Stimulated activated CD4-positive, alpha-beta T cell treated with anti-CD3 and anti-CD28 coated beads, Interleukin-2, amount 100 ng/mL, for 24 hours (primary cell): ENCODE measurements at regions not wholly inside any gene's neighbourhood (a gene's known extent, or its start where the extent isn't known, plus 50 kb on each side); places are given as distances from the start of the nearest gene placed in this dataset.

Source experiments
- DNase-seq, 2 donors: peaks; one replicate each; pipeline ENCODE4 v3.0.0-alpha.2; 2020

DNA sequence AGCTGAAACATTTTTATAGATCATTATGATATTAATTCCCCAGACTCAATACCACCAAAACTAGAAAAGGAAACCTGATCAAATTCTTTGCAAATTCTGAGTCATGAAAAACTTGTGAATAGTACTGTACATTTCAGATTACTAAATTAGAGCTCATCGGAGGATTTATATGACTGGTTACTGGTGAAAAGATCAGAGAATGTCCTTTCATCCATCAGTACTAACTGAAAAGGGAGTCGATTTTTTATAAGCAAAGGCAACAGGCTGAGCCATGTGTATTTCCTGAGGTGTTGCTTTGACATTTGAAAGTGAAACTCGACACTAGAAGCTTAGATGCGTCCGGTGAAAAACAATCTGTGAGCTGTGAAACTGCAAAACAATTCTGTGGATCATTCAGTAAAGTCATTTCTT, 155.7 kb downstream of the TNFSF18 start:
- DNase-seq = no peak

DNA sequence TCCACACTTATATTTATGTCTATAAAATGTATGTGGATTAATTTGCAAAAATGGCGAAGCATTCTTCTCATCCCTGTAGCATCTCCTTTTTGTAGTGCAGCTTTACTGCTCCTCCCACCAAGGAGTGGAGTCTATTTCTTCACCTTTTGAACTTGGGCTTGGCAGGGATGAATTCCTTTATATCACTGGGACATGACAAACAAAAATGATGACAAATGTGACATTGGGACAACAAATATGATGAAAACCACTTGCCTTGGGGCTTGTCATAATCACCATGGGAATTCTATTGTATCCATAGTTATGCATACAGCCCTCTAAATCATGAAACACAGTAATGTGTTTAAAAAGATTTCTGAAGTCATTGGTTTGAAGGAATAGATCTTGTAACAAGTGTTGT, 155.0 kb downstream of the TNFSF18 start:
- no peak for DNase-seq

DNA sequence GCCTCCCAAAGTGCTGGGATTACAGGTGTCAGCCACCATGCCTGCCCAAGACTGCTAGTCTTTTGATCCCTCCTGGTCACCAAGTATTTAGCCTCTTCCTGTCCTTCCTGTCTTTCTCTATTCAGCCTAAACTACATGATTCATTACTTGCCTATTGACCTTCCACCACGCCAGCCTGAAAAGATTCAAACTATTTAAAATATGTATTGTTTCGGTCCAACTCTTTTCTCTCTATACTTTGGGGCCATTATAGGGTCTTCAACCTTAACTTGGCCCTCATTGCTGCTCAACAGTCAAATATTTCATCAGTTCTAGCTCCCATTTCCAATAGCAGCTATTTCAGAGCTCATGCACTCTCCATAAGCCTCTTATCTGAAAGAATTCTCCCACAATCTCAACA, 153.0 kb downstream of the TNFSF18 start:
- no peak for DNase-seq

DNA sequence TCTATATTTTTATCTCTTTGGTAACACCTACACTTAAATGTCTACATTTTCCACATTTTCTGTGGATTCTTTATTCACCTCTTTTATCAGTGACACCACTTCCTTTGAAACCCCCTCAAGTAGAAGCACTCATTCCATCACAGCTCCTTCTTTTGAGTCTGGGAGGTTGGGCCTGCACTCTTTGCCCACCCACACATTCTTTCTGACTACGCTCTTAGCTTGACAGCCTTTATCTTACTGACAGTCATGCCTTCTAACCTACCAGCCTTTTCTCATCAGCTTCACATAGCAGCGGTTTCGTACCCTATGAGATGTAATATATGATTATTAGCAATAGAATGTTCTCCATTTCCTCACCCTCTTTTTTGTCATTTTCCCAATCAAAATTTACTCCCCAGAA, 151.9 kb downstream of the TNFSF18 start:
- DNase-seq = no peak

DNA sequence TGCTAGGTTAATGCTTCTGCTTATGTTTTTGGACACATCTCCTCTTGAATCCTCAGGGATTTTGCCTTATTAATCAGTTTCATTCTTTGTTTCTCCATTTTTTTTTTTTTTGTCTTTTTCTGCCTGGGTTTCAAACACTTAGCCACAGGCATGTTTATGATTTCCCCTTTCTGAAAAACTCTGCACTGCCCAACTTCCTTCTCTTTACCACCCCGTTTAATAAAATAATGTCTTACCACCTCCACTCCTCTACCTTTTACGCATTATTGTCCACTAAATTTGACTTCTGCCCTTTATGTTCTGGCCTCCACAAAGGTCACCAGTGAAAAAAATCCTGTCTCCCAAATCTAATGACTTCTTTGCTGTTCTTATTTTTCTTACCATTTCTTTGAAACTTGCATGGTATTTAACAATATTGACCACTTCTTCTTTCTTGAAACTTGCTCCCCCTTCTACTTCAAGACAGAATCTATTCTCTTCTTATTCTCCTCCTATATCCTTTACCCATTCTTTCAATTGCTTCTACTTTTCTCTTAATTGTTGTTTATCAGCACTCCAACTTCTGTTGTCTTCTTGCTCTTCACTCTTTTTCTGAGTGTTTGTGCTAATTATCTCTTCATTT, 150.3 kb downstream of the TNFSF18 start:
- DNase-seq = no peak

DNA sequence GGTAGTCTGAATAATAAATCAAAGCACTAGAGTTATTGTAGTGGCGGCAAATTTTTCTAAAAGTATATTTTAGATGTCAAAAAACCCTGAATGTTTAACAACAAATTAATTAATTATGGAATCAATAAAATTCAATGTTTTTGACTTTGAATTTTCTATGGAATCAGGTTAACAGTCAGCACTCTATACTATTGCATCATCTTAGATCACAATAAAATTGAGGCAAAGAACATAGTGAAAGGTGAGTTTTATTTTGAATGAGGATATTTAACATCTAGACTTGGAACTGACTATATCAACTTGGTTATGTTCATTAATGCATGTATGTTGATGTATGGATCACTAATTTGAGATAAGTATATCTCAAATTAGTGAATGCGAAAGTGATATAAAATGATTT, 148.5 kb downstream of the TNFSF18 start:
- no peak for DNase-seq

DNA sequence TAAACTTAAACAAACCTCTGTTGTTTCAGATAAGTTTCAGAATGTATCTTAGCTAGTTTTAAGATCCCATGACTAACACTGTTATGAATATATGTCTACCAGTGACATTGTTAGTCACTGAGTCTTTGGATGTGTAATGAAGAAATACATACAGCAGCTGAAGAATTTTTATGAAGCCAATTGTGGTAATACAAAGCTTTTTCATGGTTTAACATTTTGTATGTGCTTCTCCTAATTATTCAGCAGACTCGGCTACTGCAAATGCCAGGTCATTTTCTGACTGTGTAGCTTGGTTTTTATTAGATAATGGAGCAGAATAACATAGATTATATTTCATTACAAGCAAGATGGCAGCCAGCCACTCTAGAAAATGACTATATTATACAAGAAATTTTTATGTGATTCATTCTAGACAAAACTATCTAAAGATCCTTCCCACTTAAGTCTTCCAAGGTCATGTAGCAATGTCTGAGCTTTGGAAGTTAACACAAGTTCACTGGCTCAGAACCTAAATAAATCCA, 147.8 kb downstream of the TNFSF18 start:
- DNase-seq = no peak

DNA sequence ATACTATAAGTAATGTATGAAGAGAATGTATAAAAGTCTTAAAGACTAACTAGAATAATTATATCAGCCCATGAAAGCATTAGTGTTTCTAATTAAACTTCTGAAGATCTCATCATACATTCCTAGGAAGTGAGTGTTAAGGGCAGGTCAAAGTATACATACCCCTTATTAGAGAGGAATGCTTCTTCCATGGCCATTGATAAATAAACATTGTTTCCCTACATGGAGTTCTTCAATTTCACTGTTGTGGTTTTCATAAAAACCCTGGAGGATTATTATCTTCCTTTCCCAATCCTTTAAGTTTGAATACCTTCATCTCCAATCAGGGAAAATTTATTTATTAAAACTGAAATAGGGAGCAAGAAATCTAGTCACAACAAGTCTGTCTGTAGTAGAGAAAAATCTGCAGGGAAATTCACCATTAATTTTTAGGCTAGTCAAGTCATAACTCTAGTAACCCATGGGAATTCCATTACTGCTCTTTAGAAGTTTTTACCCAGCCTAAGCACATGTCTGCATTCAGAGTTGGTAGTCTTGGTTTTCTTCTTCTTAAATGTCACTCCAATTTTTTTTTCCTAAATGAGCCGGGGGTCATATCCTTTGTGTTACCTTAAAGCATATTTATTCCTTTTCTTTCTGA, 147.0 kb downstream of the TNFSF18 start:
- DNase-seq = no peak

DNA sequence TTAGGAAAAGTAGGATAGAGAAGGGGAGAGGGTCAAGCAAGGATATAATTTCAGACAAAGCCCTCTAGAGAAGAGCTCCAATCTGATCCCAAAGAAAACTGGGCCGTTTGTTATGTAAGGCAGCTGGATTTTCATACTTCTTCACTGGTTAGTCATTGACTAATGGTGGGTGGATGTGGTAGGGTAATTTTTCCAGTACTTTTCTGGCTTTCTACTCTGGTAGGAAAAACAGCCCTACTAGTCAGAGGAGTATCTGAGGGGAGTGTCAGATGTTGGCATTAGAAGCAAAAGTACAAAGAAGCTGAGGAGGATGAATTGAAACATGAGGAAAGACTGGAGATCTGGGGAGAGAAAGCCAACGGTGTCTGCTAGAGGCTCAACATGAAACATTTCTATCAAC, 145.3 kb downstream of the TNFSF18 start:
- DNase-seq = no peak

DNA sequence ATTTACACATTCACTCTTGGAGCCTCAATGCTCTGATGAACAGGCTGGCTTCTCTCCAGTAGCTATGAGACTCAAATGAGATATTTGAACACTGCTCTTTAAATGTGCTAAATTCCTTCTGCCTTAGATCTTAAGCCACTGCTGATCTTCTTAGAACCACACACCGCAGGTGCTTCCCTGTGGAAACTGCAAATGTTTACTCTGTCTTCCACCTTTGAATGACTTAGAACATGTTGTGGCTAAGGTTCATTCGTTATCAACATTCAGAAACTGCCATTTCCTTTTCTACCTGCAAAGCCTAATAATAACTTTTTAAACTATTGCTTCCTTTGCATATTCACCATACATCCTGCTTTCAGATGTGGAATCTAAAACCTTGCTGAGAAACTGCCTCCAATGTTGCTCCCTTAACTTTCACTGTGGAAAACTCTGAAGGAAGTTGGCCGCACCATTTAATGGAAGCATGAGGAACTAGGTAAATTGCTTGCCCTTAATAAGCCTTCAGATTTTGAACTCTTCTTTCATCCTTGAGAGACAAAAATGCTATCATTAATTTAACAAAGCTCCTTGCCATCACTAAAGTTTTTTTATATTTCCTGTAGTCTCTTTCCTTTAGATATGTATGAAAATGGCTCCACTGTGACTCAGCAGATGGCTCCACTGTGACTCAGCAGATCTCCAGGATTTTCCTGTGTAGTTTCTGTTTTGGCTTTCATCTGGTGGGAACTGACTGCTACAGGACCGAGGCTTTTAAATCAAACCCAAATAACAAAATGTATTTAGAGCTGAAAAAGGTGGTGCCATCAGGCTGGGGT, 143.8 kb downstream of the TNFSF18 start:
- no peak for DNase-seq

DNA sequence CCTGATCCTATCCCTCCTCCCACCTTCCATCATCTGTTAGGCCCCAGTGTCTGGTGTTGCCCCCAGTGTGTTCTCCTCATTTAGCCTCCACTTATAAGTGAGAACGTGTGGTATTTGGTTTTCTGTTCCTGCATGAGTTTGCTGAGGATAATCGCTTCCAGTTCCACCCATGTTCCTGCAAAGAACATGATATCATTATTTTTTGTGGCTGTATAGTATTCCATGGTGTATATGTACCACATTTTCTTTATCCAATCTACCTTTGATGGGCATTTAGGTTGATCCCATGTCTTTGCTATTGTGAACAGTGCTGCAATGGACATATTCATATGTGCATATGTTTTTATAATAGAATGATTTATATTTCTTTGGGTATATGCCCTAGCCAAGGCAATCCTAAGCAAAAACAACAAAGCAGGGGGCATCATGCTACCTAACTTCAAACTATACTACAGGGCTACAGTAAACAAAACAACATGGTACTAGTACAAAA, 142.9 kb downstream of the TNFSF18 start:
- DNase-seq = no peak

DNA sequence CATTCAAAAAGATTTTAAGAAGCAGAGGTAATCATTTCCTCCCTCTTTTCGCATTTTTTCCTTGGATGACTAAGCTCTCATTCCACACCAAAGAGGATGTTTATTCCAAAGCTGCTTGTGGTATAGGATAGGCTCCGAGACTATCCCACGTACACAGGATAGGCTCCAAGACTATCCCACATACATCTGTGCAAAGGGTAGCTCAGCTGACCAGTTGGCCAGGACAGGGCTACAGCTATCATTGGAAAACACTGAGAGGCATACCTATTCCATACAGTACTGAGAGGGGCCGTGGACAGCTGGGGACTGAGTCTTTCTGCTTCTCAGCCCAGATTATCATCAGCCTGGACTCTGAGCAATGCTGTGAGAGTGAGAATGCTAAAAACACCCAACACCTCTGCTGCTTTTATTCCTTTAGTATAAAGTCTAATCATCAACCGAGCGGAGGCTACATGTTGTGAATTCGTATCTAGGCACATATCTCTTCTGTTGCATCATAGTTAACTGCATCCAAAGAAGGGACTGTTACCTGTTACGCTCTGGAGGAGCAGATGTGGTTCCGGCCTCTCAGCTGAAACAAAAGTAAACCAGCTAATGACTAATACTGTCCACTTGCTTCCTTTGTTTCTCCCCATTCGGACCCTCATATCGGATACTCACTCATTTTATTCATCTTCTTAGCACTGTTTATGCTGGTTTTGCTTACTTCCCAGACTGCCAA, 141.0 kb downstream of the TNFSF18 start:
- no peak for DNase-seq

DNA sequence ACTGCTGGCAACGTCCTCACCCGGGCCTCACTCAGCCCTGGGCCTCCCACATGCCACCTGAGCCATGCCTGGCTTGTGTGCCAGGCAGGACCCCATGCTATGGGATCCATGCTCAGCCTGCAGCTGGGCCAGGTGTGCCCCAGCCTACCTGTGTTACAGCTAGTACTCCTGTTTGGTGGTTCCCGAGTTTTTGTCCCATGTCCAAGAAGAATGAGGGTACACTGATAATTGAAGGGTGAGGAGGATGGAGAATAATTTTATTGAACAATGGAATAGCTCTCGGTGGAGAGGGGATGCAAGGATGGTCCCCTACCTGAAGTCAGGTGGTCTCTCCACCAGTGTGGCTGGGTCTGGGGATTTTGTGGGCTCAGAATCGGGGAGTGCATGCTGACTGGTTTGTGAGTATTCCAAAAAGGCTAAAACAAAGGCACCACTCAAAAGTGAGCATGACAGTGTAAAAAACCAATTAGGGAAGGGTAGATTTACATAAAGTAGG, 137.9 kb downstream of the TNFSF18 start:
- DNase-seq = no peak

DNA sequence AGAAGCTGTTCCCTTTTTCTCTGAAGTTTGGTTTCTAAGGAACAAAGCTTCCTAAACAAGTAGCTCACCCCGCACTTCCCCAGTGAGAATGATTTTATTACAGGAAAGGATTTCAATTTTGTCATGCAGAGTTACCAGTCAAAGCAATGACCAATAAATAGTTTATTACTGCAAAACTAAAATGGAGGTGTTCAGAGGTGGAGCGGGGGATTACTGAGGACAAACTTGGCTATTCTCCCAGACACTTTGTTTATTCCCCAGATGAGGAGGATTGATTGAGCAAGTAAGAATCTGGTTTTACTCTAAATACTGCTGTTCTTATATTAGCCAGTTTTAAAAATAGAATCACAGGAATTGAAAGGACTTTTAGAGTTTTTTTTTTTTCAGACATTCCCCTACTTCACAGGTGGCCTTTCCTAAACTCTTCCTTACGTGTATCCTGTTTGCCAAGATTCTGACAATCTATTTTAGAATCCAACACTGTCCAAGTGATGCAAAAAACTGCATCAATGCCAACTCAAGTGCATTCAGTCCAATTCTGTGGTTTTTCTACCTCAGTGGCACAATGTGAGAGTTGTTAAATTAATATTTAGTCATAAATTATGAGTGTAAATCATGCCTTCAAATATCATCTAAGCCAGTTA, 136.1 kb downstream of the TNFSF18 start:
- no peak for DNase-seq

DNA sequence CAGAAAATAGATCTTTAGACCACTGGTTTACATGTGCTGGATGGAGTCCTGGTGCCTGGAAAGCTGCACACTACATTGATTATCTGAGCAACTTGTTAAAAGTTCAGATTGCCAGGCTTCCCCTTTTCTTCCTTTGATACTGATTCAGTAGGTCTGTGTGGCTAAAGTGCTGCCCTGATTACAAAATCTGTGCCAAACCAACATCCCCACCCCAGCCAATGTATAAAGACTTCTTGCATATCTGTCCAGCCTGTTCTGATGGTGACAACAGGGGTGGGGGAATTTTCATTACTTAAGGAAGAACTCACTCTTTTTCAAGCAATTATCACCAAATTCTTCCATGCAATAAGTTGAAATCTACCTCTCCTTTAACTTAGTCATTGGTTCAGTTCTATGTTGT, 135.5 kb downstream of the TNFSF18 start:
- DNase-seq = no peak

DNA sequence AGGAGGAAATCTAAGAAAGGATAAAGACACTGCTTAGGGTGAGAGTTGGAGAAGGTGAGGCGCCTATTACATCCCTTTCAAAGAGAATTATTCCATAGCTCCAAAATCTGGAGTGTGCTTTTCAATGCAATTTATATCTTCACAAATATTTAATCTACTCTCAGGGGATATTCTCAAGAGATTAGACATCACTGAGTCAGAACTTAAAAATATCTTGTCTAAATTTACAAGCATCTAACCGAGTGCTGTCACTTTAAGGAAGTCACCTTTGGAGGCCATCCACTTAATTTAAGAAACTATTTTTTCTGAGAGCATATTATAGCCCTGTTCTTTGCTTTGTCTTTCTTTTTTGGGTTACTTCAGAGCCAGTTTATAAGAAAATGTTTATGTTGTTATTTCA, 134.6 kb downstream of the TNFSF18 start:
- no peak for DNase-seq

DNA sequence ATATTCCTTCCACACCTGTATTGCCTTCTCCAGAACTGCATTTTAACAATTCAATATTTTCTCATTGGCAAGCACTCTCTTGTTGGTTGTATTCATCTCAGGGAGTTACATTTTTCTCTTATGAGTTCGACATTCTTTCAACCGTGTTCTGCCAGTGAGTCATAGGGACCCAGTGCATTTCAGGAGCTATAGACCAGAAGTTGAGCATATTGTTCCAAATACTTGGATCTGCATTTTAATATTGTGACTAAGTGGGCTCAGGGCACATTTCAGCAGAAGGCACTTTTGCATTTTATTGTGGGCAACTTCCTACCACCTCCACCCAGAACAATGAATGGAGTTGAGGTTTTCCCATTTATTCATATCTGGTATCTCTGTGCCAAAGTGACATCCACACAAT, 132.8 kb downstream of the TNFSF18 start:
- DNase-seq = no peak

DNA sequence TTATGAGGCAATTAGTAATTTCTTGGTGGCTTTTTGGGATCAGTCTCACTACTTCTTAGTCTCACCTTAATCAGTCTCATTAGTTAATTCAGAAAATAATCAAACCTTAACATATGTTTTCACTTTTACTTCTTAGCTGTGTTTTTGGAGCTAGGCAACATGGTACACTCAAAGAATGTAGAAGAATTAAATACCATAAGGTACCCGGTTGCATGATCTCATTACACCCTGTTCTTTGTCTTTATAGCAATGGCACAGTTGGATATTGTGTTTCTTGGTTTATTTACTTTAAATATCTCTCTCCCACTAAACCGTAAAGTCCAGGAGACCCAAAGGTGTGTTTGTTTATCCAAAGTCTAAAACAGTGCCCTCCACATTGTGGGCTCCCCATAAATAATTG, 132.3 kb downstream of the TNFSF18 start:
- no peak for DNase-seq

DNA sequence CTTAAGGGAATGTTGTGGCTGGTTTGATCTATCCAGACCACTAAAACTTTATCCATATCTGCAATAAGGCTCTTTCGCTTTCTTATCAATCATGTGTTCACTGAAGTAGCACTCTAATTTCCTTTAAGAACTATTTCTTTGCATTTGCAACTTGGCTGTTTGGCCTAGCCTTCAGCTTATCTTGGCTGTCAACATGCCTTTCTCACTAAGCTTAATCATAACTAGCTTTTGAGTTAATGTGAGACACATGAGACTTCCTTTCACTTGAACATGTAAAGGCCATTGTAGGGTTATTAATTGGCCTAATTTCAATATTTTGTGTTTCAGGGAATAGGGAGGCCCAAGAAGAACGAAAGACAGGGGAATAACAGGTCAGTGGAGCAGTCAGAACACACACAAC, 124.7 kb downstream of the TNFSF18 start:
- DNase-seq = no peak

DNA sequence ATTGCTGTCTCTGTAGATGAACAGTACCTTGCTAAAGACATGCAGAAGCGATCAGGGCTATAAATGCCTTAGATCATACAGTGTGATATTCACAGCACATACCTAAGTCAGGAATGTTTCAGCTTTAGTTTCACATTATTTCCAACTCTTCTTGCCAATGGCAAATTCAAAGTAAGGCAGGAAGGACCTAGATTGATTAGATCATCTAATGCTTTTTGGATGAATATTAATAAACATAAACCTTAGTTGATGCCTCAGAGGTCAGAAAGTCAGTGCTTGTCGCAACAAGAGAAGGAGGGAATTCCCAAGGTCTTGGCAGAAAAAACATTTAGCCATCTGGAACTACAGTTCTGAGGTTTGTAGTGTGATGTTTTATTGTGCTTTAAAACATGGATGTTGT, 122.3 kb downstream of the TNFSF18 start:
- no peak for DNase-seq

DNA sequence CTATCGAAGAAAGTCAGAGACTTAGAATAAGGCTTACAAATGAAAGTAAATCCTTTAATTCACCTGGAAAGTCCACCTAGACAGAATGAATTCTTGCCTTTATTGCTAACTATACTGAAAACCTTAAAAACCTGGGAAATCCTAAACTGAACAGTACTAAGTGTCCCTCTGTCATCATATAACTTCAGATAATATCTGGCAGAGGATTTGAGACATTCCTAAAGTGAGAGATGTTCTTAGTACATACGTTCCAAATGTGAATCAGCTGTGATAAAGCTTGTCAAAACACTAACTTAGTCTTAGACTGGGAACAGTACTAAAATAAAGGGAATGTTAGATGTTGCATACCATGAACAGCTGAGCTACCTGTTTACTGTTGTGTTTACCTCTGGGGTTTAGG, 121.7 kb downstream of the TNFSF18 start:
- no peak for DNase-seq

DNA sequence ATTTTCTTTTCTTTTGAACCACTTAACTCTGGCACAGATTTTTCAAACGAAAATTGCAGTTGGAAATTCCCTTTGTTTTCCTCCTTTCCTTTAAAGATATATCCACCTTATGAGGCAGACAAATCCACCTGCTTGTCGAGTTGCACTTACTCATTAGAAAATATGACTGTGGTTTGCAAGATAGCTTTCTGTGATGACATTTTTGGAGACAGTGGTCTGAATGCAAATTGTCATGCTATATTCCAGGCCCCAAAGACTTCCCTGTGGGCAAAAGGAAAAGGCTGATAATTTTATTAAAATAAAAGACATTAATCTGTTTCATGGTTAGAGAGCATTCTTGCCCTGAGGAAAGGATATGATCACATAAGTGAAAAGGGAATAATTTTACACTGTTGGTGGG, 120.6 kb downstream of the TNFSF18 start:
- no peak for DNase-seq

DNA sequence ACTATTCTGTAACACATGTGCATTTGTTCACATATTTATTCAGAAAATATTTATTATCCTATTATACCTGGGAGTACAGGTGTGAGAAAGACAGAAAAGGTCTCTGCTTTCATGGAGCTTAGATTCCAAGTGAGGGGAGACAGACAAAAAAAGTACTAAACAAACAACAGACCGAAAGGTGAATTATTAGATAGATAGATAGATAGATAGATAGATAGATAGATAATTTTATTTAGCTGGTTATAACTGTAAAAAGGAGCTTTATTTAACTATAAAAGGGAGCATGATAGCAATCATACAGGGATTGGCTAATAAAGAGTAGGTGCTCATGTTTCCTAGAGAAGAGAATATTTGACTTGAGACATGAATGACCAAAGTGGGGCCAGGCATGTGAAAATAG, 119.4 kb downstream of the TNFSF18 start:
- DNase-seq = no peak
